ENCODE measurements at regions not wholly inside any gene's neighbourhood (a gene's known extent, or its start where the extent isn't known, plus 50 kb on each side); places are given as distances from the start of the nearest gene placed in this dataset.

DNA sequence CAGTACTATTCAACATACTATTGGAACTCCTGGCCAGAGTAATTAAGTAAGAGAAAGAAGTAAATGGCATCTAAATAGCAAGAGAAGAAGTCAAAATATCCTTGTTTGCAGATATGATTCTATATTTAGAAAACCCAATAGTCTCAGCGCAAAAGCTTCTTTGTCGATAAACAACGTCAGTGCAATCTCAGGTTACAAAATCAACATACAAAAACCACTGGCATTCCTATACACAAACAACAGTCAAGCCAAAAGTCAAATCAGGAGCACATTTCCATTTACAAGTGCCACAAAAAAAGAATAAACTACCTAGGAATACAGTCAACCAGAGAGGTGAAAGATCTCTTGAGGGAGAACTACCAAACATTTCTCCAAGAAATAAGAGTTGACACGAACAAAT is 1901.9 kb upstream of the ACO1 start:
- no peak for DNase-seq
- Histone ChIP-seq H3K36me3 (no peaks in the 10 kb centered on the region), H3K9me3 (no peaks in the 10 kb centered on the region), H3K27me3 (no peaks in the 10 kb centered on the region), H3K4me1 (ENCODE audit: insufficient read depth) (no peaks in the 10 kb centered on the region), H3K4me3 (no peak overlapping the region), H3K27ac (no peak overlapping the region)
- WGBS, 3 donors, result 78 to 89% (median 80%) methylated on average over 4 of the region's 4 CpGs
- TF ChIP-seq POLR2A (IDR thresholded peaks at IDR 0.05) (no peak), EP300 (IDR thresholded peaks at IDR 0.05) (no peak)
- TF ChIP-seq, protein P1, sequence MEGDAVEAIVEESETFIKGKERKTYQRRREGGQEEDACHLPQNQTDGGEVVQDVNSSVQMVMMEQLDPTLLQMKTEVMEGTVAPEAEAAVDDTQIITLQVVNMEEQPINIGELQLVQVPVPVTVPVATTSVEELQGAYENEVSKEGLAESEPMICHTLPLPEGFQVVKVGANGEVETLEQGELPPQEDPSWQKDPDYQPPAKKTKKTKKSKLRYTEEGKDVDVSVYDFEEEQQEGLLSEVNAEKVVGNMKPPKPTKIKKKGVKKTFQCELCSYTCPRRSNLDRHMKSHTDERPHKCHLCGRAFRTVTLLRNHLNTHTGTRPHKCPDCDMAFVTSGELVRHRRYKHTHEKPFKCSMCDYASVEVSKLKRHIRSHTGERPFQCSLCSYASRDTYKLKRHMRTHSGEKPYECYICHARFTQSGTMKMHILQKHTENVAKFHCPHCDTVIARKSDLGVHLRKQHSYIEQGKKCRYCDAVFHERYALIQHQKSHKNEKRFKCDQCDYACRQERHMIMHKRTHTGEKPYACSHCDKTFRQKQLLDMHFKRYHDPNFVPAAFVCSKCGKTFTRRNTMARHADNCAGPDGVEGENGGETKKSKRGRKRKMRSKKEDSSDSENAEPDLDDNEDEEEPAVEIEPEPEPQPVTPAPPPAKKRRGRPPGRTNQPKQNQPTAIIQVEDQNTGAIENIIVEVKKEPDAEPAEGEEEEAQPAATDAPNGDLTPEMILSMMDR (IDR thresholded peaks at IDR 0.05), result no peak
- intact Hi-C loops (cut with DNase I), result no loop called here

DNA sequence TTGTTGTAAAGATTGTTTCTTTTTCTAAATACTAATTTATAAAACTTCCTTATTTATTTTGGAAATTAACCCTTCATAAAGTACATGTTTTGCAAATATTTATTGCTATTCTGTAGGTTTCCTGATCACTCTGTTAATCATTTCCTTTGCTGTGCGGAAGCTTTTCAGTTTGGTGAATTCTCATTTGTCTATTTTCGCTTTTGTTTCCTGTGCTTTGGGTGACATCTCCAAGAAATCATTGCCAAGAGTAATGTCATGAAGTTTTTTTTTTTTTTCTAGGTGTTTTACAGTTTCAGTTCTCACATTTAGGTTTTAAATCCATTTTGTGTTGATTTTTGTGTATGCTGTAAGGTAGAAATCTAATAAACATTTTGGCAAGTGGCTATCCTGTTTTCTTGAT is 1899.8 kb upstream of the ACO1 start:
- no peak overlapping the region for H3K4me3 ChIP-seq
- DNase-seq, result no peak
- TF ChIP-seq, protein P1 (IDR thresholded peaks at IDR 0.05), result no peak
- no peak for TF ChIP-seq POLR2A (IDR thresholded peaks at IDR 0.05)
- TF ChIP-seq EP300 (IDR thresholded peaks at IDR 0.05), result no peak
- H3K36me3 ChIP-seq, result no peaks in the 10 kb centered on the region
- intact Hi-C loops (cut with DNase I), result no loop called here
- 91 to 93% (median 92%) methylated on average over 2 of the region's 2 CpGs for WGBS, 3 donors
- H3K27me3 ChIP-seq, result no peaks in the 10 kb centered on the region
- no peak overlapping the region for H3K27ac ChIP-seq
- no peaks in the 10 kb centered on the region for H3K4me1 ChIP-seq (ENCODE audit: insufficient read depth)
- no peaks in the 10 kb centered on the region for H3K9me3 ChIP-seq

DNA sequence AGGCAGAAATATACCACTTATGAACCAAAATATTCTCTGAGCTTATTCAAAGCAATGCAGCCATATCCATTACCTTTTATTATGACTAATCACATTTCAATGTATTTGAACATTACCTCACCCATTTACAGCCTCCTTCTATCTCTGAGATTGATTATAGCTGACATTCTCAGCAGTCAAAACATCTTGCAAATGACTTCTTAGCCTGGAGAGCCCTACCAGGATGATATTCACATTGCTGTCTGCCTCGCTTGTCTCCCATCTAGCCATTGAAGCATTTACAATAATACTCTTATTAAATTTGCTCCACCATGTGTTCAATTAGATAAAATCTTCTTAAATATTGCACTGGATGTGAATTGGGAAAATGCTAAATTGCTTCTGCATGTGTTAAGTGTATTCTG is 1879.9 kb upstream of the ACO1 start:
- DNase-seq, result no peak
- intact Hi-C loops (cut with DNase I), result no loop called here
- H3K27me3 ChIP-seq, result no peaks in the 10 kb centered on the region
- TF ChIP-seq, protein P1 (IDR thresholded peaks at IDR 0.05), result no peak
- TF ChIP-seq POLR2A (IDR thresholded peaks at IDR 0.05) (no peak), EP300 (IDR thresholded peaks at IDR 0.05) (no peak)
- no peaks in the 10 kb centered on the region for H3K36me3 ChIP-seq
- no peak overlapping the region for H3K4me3 ChIP-seq
- no peaks in the 10 kb centered on the region for H3K4me1 ChIP-seq (ENCODE audit: insufficient read depth)
- no peaks in the 10 kb centered on the region for H3K9me3 ChIP-seq
- WGBS, 3 donors, result 72 to 87% (median 82%) methylated on average over 1 of the region's 1 CpG
- H3K27ac ChIP-seq, result no peak overlapping the region

DNA sequence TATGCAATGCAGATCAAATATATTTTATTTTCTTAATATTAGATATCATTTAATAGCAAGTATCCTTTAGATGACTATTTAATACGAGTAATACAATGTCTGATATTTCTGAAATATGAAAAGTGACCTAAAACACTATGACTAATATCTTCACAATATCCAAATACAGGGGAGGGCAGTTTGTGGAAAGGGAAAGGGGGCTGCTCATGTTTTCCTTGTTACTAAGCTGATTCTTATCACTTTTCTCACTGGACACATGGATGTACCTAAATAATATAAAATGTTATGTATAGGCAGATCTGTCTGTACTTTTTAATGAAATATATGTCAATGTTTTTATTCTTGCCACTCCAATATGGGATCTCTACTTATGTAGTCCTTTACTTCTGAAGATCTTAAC is 1879.1 kb upstream of the ACO1 start:
- DNase-seq, result no peak
- Histone ChIP-seq H3K4me3 (no peak overlapping the region), H3K36me3 (no peaks in the 10 kb centered on the region), H3K27ac (no peak overlapping the region), H3K4me1 (ENCODE audit: insufficient read depth) (no peaks in the 10 kb centered on the region), H3K27me3 (no peaks in the 10 kb centered on the region), H3K9me3 (no peaks in the 10 kb centered on the region)
- TF ChIP-seq EP300 (IDR thresholded peaks at IDR 0.05), result no peak
- TF ChIP-seq, protein P1 (IDR thresholded peaks at IDR 0.05), result no peak
- no peak for TF ChIP-seq POLR2A (IDR thresholded peaks at IDR 0.05)
- WGBS, 3 donors, result 81 to 86% (median 82%) methylated on average over 1 of the region's 1 CpG
- intact Hi-C loops (cut with DNase I), result no loop called here

DNA sequence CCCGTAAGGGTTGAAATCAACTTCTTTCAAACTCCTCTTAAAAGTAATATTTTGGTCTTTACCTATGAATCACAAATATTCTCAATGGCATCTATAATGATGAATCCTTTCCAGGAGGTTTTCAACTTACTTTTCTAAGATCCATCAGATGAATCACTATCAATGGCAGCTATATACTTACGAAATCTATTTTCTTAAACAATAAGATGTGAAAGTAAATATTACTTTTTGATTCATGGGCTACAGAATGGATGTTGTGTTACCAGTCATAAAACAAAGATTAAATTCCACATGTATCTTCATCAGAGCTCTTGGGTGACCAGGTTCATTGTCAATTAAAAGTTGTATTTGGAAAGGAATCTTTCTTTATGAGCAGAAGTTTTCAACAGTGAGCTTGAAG is 1877.7 kb upstream of the ACO1 start:
- WGBS, 3 donors, result 74 to 82% (median 75%) methylated on average over 2 of the region's 2 CpGs
- no peaks in the 10 kb centered on the region for H3K27me3 ChIP-seq
- intact Hi-C loops (cut with DNase I), result no loop called here

More for the DNA sequence above, 1877.7 kb upstream of the ACO1 start:
- H3K27ac ChIP-seq, result no peak overlapping the region
- TF ChIP-seq EP300 (IDR thresholded peaks at IDR 0.05) (no peak), POLR2A (IDR thresholded peaks at IDR 0.05) (no peak)
- TF ChIP-seq, protein P1 (IDR thresholded peaks at IDR 0.05), result no peak
- no peak for DNase-seq
- no peak overlapping the region for H3K4me3 ChIP-seq
- no peaks in the 10 kb centered on the region for H3K4me1 ChIP-seq (ENCODE audit: insufficient read depth)
- no peaks in the 10 kb centered on the region for H3K9me3 ChIP-seq
- no peaks in the 10 kb centered on the region for H3K36me3 ChIP-seq

All from ovary (tissue), 7 donors.